HEK293 (cell line): ENCODE measurements at regions not wholly inside any gene's neighbourhood (a gene's known extent, or its start where the extent isn't known, plus 50 kb on each side); places are given as distances from the start of the nearest gene placed in this dataset.

Experiments used
- CTCF ChIA-PET: fragments of 350-600 bp; formaldehyde crosslinking; extraction: SDS; loops from one replicate; lab custom pipeline; 2021; ENCODE audit warnings: antibody characterized with exemption; lab: Yijun Ruan, JAX
- POLR2A ChIA-PET: fragments of 300-600 bp; formaldehyde crosslinking; extraction: SDS; loops from one replicate; lab custom pipeline; 2020; ENCODE audit warnings: antibody characterized with exemption, inconsistent platforms; lab: Yijun Ruan, JAX
- H3K27ac ChIP-seq: fragments of 200-500 bp; sonication (Bioruptor generic); 2 replicates; pipeline ENCODE4 v1.5.1; 2014; ENCODE audit warnings: low read depth, low read length, control low read depth, inconsistent platforms; ENCODE audit errors: extremely low read depth
- H3K36me3 ChIP-seq, 2 experiments: fragments of 200-500 bp in 1 of 2; sonication (Bioruptor generic) in 1 of 2; 1 replicate in 1 of 2; 2 replicates in 1 of 2; pipeline ENCODE4 v1.5.1; 2014 to 2017; ENCODE audit warnings: inconsistent platforms in 2 of 2, low read length in 2 of 2; ENCODE audit not compliant: control insufficient read depth in 2 of 2, insufficient read depth in 1 of 2
- H3K4me1 ChIP-seq: fragments of 200-500 bp; sonication (Bioruptor generic); 2 replicates; pipeline ENCODE4 v1.5.1; 2014; ENCODE audit warnings: mild to moderate bottlenecking, low read length, inconsistent platforms; ENCODE audit not compliant: control insufficient read depth, insufficient read depth
- H3K4me3 ChIP-seq: 2 replicates; pipeline ENCODE4 v1.5.1; 2011; ENCODE audit warnings: low read depth, mild to moderate bottlenecking, control low read depth, low read length, moderate library complexity
- H3K9me3 ChIP-seq: fragments of 200-500 bp; sonication (Bioruptor generic); 2 replicates; pipeline ENCODE4 v1.5.1; 2014; ENCODE audit warnings: low read depth, low read length, inconsistent platforms; ENCODE audit not compliant: control insufficient read depth, insufficient read depth
- AEBP2 ChIP-seq: fragments of 450-650 bp; formaldehyde crosslinking; IDR thresholded peaks from 2 replicates; pipeline ENCODE4 v1.5.1; 2016; ENCODE audit warnings: missing biosample characterization, missing genetic modification characterization, borderline replicate concordance
- IKZF3 ChIP-seq: fragments of 450-650 bp; IDR thresholded peaks from 2 replicates; pipeline ENCODE4 v1.5.0; 2018; ENCODE audit warnings: missing biosample characterization, mild to moderate bottlenecking, missing genetic modification characterization, moderate library complexity
- KLF7 ChIP-seq: fragments of 450-650 bp; formaldehyde crosslinking; IDR thresholded peaks from 2 replicates; pipeline ENCODE4 v1.5.1; 2016; ENCODE audit warnings: missing biosample characterization, missing genetic modification characterization, borderline replicate concordance
- PBX3 ChIP-seq: sonication (generic); formaldehyde crosslinking; IDR thresholded peaks from 2 replicates; pipeline ENCODE4 v1.8.1; 2022; ENCODE audit warnings: mild to moderate bottlenecking, moderate library complexity, missing genetic modification reagents
- REST ChIP-seq: fragments of 450-650 bp; formaldehyde crosslinking; IDR thresholded peaks from 2 replicates; pipeline ENCODE4 v1.5.1; 2016; ENCODE audit warnings: missing biosample characterization, missing genetic modification characterization
- YY1 ChIP-seq: fragments of 450-650 bp; formaldehyde crosslinking; IDR thresholded peaks from 2 replicates; pipeline ENCODE4 v1.5.1; 2018; ENCODE audit warnings: missing biosample characterization, missing genetic modification characterization
- ZEB2 ChIP-seq: fragments of 450-650 bp; formaldehyde crosslinking; IDR thresholded peaks from 2 replicates; pipeline ENCODE4 v1.5.1; 2016; ENCODE audit warnings: missing biosample characterization, missing genetic modification characterization
- ZNF174 ChIP-seq: fragments of 450-650 bp; formaldehyde crosslinking; IDR thresholded peaks from 2 replicates; pipeline ENCODE4 v1.5.0; 2017; ENCODE audit warnings: missing biosample characterization, mild to moderate bottlenecking, missing genetic modification characterization
- ZNF23 ChIP-seq: fragments of 450-650 bp; formaldehyde crosslinking; IDR thresholded peaks from 2 replicates; pipeline ENCODE4 v1.5.1; 2016; ENCODE audit warnings: missing biosample characterization, missing genetic modification characterization, borderline replicate concordance
- ZNF398 ChIP-seq: fragments of 450-650 bp; formaldehyde crosslinking; IDR thresholded peaks from 2 replicates; pipeline ENCODE4 v1.5.1; 2017; ENCODE audit warnings: missing biosample characterization, missing genetic modification characterization
- ZNF623 ChIP-seq: fragments of 450-650 bp; formaldehyde crosslinking; IDR thresholded peaks from 2 replicates; pipeline ENCODE4 v1.5.1; 2016; ENCODE audit warnings: missing biosample characterization, missing genetic modification characterization
- ZNF624 ChIP-seq: fragments of 450-650 bp; formaldehyde crosslinking; IDR thresholded peaks from 2 replicates; pipeline ENCODE4 v1.5.1; 2017; ENCODE audit warnings: missing biosample characterization, missing genetic modification characterization
- ZNF626 ChIP-seq: fragments of 450-650 bp; sonication (Bioruptor Pico); formaldehyde crosslinking; IDR thresholded peaks from 2 replicates; pipeline ENCODE4 v1.5.1; 2018; ENCODE audit warnings: missing biosample characterization, missing genetic modification characterization, inconsistent platforms
- ZNF654 ChIP-seq: fragments of 450-650 bp; formaldehyde crosslinking; IDR thresholded peaks from 2 replicates; pipeline ENCODE4 v1.5.1; 2016; ENCODE audit warnings: low read depth, missing biosample characterization, missing genetic modification characterization
- ZNF664 ChIP-seq: fragments of 450-650 bp; formaldehyde crosslinking; IDR thresholded peaks from 2 replicates; pipeline ENCODE4 v1.5.1; 2016; ENCODE audit warnings: missing biosample characterization, missing genetic modification characterization
- ZNF76 ChIP-seq: fragments of 450-650 bp; formaldehyde crosslinking; IDR thresholded peaks from 2 replicates; pipeline ENCODE4; 2016; ENCODE audit warnings: low read depth, missing biosample characterization, missing genetic modification characterization, borderline replicate concordance
- TF ChIP-seq, protein P1 (sequence below): fragments of 450-650 bp; formaldehyde crosslinking; IDR thresholded peaks from 2 replicates; pipeline ENCODE4 v1.5.1; 2016; ENCODE audit warnings: missing biosample characterization, missing genetic modification characterization

DNA sequence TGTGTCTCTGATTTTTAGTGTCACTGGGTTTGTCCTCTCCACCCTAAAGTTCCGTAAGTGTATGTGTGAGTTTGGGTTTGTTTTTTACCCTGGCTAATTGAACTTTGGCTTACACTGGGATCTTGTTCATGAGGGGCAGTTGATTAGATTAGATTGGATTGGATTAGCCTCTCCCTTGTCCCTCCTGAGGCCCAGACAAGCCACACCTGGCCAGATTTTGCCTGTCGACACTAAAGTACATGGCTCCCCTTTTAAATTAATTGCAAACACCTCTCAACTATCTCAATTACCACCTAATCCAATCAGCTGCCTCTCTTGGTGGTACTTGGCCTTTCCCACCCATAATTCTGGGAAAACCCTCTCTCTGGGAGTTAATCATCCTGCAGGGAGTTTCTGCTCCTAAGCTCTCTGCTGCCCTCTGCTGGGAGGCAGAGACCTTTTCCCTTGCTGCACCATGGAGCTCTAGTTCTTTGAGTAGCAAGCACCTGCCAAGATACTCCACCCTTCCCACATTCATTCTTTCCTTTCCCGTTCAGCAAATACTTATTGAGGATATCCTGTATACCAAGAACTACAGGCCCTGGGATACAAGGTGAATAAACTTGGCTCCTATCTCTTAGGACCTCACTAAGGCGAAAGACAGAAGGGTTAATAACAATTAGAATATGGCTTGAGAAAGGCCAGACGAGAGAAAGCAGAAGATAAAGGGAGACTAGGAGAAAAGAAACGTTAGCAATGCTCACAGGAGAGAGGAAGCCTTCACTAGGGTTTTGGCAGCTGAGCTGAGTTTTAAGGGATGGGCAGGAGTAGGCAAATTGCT lies 60.0 kb upstream of the MPHOSPH6 start:
- ChIA-PET POLR2A (interaction anchor here (0.7 to 0.9 kb wide), 2 partner anchors 60 to 217 kb away, joined by 3 read pairs; partner anchors contain the start of gene MPHOSPH6), CTCF (interaction anchor here (0.6 to 4.2 kb wide), 38 partner anchors 10 to 1358 kb away, joined by 3 to 32 read pairs (median 4); no protein-coding TSS in a partner anchor)
- Histone ChIP-seq H3K27ac (no peak overlapping the region), H3K4me3 (no peak overlapping the region), H3K36me3 (no peaks in the 10 kb centered on the region), H3K4me1 (no peaks in the 10 kb centered on the region), H3K9me3 (no peaks in the 10 kb centered on the region)
- TF ChIP-seq ZNF624 (tag by site-specific recombination) (no peak), ZNF398 (tag by site-specific recombination) (no peak), ZNF654 (peak; percentile 82), KLF7 (tag by site-specific recombination) (no peak), ZNF174 (no peak), ZNF623 (tag by site-specific recombination) (no peak), IKZF3 (tag by site-specific recombination) (peak; percentile 43; the same call in 1 of the 2 replicates), ZNF664 (tag by site-specific recombination) (no peak), ZNF626 (tag by site-specific recombination) (0 out of 2 replicates have a peak, but pooled peaks have one; percentile 13), AEBP2 (no peak)
- TF ChIP-seq, protein P1, sequence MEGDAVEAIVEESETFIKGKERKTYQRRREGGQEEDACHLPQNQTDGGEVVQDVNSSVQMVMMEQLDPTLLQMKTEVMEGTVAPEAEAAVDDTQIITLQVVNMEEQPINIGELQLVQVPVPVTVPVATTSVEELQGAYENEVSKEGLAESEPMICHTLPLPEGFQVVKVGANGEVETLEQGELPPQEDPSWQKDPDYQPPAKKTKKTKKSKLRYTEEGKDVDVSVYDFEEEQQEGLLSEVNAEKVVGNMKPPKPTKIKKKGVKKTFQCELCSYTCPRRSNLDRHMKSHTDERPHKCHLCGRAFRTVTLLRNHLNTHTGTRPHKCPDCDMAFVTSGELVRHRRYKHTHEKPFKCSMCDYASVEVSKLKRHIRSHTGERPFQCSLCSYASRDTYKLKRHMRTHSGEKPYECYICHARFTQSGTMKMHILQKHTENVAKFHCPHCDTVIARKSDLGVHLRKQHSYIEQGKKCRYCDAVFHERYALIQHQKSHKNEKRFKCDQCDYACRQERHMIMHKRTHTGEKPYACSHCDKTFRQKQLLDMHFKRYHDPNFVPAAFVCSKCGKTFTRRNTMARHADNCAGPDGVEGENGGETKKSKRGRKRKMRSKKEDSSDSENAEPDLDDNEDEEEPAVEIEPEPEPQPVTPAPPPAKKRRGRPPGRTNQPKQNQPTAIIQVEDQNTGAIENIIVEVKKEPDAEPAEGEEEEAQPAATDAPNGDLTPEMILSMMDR = peak; percentile 67

DNA sequence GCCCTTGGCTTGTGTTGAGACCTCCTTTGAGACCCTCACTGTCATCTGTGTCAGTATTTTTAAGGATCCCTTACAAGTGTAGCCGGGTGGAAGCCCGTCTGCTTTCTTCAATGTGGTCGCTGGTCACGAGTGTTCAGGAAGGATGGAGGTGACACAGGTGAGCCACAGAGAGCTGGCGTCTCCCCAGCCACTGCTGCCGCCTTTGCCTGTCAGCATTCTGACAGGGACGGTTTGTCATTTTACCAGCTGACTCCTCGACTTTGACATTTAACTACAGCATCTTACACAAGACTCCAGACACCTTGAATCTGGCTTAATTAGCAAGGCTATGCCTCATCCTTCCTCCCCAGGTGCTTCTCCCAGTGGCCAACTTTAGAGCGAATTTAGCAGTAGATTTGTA lies 56.3 kb upstream of the MPHOSPH6 start:
- Histone ChIP-seq H3K4me3 (no peak overlapping the region), H3K36me3 (no peaks in the 10 kb centered on the region), H3K9me3 (no peaks in the 10 kb centered on the region)
- CTCF ChIA-PET = no interaction called here
- TF ChIP-seq REST (tag by site-specific recombination) (no peak), ZNF23 (no peak), PBX3 (CRISPR knock-in tag) (no peak), ZEB2 (tag by site-specific recombination) (no peak), ZNF76 (tag by site-specific recombination) (no peak), YY1 (tag by site-specific recombination) (no peak)
- TF ChIP-seq, protein P1 = no peak
- TF ChIP-seq, all 188 proteins: peak for 0
- Histone ChIP-seq H3K4me1 (no peaks in the 10 kb centered on the region), H3K27ac (no peak overlapping the region)
- POLR2A ChIA-PET = no interaction called here
